ENCODE measurements at regions not wholly inside any gene's neighbourhood (a gene's known extent, or its start where the extent isn't known, plus 50 kb on each side); places are given as distances from the start of the nearest gene placed in this dataset.
"Not testable (repeated sequence)": the region's sequence is repeated elsewhere in the genome, so short reads cannot be mapped to it uniquely, and the experiment has no call there.

DNA sequence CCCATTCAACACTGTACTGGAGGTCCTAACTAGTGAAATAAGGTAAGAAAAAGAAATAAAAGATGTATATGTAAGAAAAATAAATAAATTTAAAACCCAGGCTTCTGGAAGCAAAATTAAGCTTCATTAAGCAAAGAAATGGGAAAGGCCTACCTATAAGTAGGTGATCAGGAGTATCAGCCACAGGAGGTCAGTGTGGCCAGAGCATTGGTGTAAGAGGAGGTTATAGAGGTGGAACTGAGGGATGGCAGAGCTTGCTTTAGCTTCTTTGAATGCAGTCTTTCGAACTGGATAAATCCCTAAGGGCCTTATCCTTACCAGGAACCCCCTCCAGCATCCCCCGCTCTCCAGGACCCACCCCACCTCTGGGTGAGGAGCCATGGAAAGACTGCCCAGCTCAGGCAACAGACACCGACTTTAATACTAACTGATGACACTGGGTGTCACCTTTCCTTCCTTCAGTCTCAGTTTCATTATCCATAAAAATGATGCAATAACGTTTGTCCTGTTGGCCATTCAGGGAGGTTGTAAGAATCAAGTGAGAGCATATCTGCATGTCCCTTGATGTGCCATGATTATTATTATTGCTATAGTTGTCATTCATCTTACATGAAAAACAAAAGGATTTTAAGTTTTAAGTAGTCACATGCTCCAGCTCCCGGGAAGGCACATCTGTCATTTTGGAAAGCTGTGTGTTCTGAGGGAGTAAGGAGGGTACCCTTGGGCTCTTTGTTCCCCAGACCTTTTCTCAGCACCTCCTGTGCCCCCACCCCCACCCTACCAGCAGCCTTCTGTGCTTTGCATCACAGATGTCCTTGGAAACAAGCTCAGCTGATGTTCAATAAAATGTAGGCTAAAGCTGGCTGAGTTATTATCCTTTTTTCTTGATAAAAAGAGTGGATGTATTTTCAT is 50.8 kb upstream of the CTNNA1 start:
- DNase-seq (no peak), ATAC-seq (no peak)
- Mint-ChIP-seq H3K27me3 (peaks cover 64% of the 10 kb centered on the region), H3K36me3 (no peaks in the 10 kb centered on the region), H3K27ac (no peak overlapping the region), H3K9me3 (ENCODE audit: low read depth) (no peaks in the 10 kb centered on the region), H3K4me1 (no peaks in the 10 kb centered on the region), H3K4me3 (no peak overlapping the region)
- CTCF ChIA-PET: interaction anchor here (1.3 kb wide), 1 partner anchor 20 kb away, joined by 3 read pairs; no protein-coding TSS in a partner anchor

GRCh38 chr5:138701678-138702077 is 51.5 kb upstream of the CTNNA1 start:
- Mint-ChIP-seq H3K4me1 (no peaks in the 10 kb centered on the region), H3K27me3 (peaks cover 59% of the 10 kb centered on the region), H3K27ac (no peak overlapping the region), H3K4me3 (no peak overlapping the region), H3K9me3 (ENCODE audit: low read depth) (no peaks in the 10 kb centered on the region), H3K36me3 (no peaks in the 10 kb centered on the region)
- CTCF ChIA-PET: no interaction called here
- ATAC-seq (no peak), DNase-seq (no peak)

- Mint-ChIP-seq H3K36me3 (no peaks in the 10 kb centered on the region), H3K4me1 (no peaks in the 10 kb centered on the region), H3K27me3 (peaks cover 51% of the 10 kb centered on the region), H3K27ac (no peak overlapping the region), H3K4me3 (no peak overlapping the region), H3K9me3 (ENCODE audit: low read depth) (no peaks in the 10 kb centered on the region)
- DNase-seq (no peak), ATAC-seq (no peak)
- CTCF ChIA-PET: no interaction called here
These were observed 52.5 kb upstream of the CTNNA1 start for GRCh38 chr5:138700581-138701362.

GRCh38 chr5:138699482-138699881 is 53.7 kb upstream of the CTNNA1 start:
- no peak overlapping the region for H3K4me3 Mint-ChIP-seq
- no peak for ATAC-seq
- peaks cover 49% of the 10 kb centered on the region for H3K27me3 Mint-ChIP-seq
- H3K4me1 Mint-ChIP-seq: no peaks in the 10 kb centered on the region
- H3K9me3 Mint-ChIP-seq (ENCODE audit: low read depth): no peaks in the 10 kb centered on the region
- DNase-seq: no peak
- no peaks in the 10 kb centered on the region for H3K36me3 Mint-ChIP-seq
- no peak overlapping the region for H3K27ac Mint-ChIP-seq
- CTCF ChIA-PET: no interaction called here

DNA sequence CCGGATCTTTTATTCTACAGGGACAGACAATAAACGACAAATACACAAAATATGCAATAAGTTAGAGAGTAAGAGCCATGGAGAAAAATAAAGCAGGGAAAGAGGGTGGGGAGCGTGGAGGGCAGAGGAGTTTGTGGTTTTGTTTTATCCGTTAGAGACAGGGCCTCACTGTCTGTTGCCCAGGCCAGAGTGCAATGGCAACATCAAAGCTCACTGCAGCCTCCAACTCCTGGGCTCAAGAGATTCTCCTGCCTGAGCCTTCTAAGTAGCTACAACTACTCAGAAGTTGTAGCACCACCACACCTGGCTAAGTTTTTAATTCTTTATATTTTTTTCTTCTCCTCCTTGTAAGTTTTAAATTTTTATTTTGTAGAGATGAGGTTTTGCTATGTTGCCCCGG is 54.5 kb upstream of the CTNNA1 start:
- CTCF ChIA-PET: no interaction called here
- Mint-ChIP-seq H3K36me3 (no peaks in the 10 kb centered on the region), H3K27ac (no peak overlapping the region), H3K9me3 (ENCODE audit: low read depth) (no peaks in the 10 kb centered on the region), H3K4me3 (no peak overlapping the region), H3K4me1 (no peaks in the 10 kb centered on the region), H3K27me3 (peaks cover 55% of the 10 kb centered on the region)
- ATAC-seq: no peak
- no peak for DNase-seq

- Mint-ChIP-seq H3K9me3 (ENCODE audit: low read depth) (no peaks in the 10 kb centered on the region), H3K4me3 (no peak overlapping the region), H3K27ac (no peak overlapping the region), H3K4me1 (no peaks in the 10 kb centered on the region), H3K36me3 (no peaks in the 10 kb centered on the region), H3K27me3 (peaks cover 51% of the 10 kb centered on the region)
- CTCF ChIA-PET: no interaction called here
- ATAC-seq (no peak), DNase-seq (no peak)
These were observed 55.4 kb upstream of the CTNNA1 start for GRCh38 chr5:138697720-138698360.

DNA sequence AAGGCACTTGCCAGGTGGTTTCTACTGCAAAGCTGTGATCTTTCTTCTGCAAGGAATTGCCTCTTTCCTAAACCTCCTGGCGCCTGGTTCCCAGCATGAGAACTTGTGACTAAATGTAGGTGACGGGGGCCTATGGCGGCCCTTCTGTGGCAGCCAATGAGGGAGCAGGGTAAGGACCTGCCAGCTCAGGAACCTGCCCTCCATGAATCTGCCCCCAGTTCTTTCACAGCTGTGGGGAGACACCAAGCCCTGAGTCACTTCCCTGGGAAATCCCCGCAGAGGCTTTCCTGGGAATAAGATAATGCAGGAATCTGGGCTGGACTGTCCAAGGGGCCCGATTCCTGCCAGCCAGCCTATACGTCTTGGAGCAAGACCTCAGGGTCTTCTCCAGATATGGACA is 56.7 kb upstream of the CTNNA1 start:
- no peak for DNase-seq
- H3K36me3 Mint-ChIP-seq: no peaks in the 10 kb centered on the region
- no peak overlapping the region for H3K27ac Mint-ChIP-seq
- H3K9me3 Mint-ChIP-seq (ENCODE audit: low read depth): no peaks in the 10 kb centered on the region
- no peak overlapping the region for H3K4me3 Mint-ChIP-seq
- H3K4me1 Mint-ChIP-seq: no peaks in the 10 kb centered on the region
- H3K27me3 Mint-ChIP-seq: peaks cover 43% of the 10 kb centered on the region
- ATAC-seq: no peak
- CTCF ChIA-PET: interaction anchor here (1.4 kb wide), 1 partner anchor 9 kb away, joined by 4 read pairs; no protein-coding TSS in a partner anchor

DNA sequence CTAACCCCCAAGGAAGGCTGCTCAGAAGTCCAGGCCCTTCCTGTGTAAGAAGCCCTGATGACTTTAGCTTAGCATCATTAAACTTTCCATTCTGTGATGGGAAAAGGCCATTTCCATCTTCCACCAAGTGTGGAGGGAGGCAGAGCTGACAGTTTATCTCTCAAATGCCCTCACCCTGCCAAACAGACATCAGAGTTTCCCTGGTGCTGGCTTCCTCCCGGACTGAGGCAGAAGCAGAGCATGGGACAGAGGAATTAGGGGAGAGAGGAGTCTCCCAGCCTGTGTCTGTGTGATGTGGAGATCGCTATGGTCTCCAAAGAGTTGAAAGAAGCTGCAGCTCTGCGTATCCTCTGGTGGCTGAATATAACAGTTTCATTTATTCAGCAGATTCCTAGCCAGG is 57.4 kb upstream of the CTNNA1 start:
- no peak overlapping the region for H3K4me3 Mint-ChIP-seq
- CTCF ChIA-PET: interaction anchor here (1.4 kb wide), 1 partner anchor 10 kb away, joined by 4 read pairs; no protein-coding TSS in a partner anchor
- H3K36me3 Mint-ChIP-seq: no peaks in the 10 kb centered on the region
- ATAC-seq: no peak
- H3K27ac Mint-ChIP-seq: no peak overlapping the region
- DNase-seq: no peak
- peaks cover 43% of the 10 kb centered on the region for H3K27me3 Mint-ChIP-seq
- no peaks in the 10 kb centered on the region for H3K9me3 Mint-ChIP-seq (ENCODE audit: low read depth)
- no peaks in the 10 kb centered on the region for H3K4me1 Mint-ChIP-seq

GRCh38 chr5:138694146-138694545 is 59.1 kb upstream of the CTNNA1 start:
- peaks cover 34% of the 10 kb centered on the region for H3K27me3 Mint-ChIP-seq
- DNase-seq (no peak), ATAC-seq (no peak)
- H3K4me3 Mint-ChIP-seq: no peak overlapping the region
- no peaks in the 10 kb centered on the region for H3K9me3 Mint-ChIP-seq (ENCODE audit: low read depth)
- CTCF ChIA-PET: no interaction called here
- no peaks in the 10 kb centered on the region for H3K4me1 Mint-ChIP-seq
- no peaks in the 10 kb centered on the region for H3K36me3 Mint-ChIP-seq
- H3K27ac Mint-ChIP-seq: no peak overlapping the region

- H3K36me3 Mint-ChIP-seq: no peaks in the 10 kb centered on the region
- no peak overlapping the region for H3K27ac Mint-ChIP-seq
- H3K4me3 Mint-ChIP-seq: no peak overlapping the region
- DNase-seq (no peak), ATAC-seq (no peak)
- CTCF ChIA-PET: no interaction called here
- H3K27me3 Mint-ChIP-seq: peaks cover 29% of the 10 kb centered on the region
- H3K4me1 Mint-ChIP-seq: no peaks in the 10 kb centered on the region
- H3K9me3 Mint-ChIP-seq (ENCODE audit: low read depth): no peaks in the 10 kb centered on the region
These were observed 60.9 kb upstream of the CTNNA1 start for GRCh38 chr5:138692370-138692769.

- H3K4me1 Mint-ChIP-seq: no peaks in the 10 kb centered on the region
- no peak overlapping the region for H3K27ac Mint-ChIP-seq
- DNase-seq (no peak), ATAC-seq (no peak)
- H3K9me3 Mint-ChIP-seq (ENCODE audit: low read depth): no peaks in the 10 kb centered on the region
- H3K4me3 Mint-ChIP-seq: no peak overlapping the region
- peaks cover 40% of the 10 kb centered on the region for H3K27me3 Mint-ChIP-seq
- CTCF ChIA-PET: no interaction called here
- no peaks in the 10 kb centered on the region for H3K36me3 Mint-ChIP-seq
These were observed 66.6 kb upstream of the CTNNA1 start for GRCh38 chr5:138686668-138687067.

GRCh38 chr5:138685193-138685745 is 68.0 kb upstream of the CTNNA1 start:
- peaks cover 40% of the 10 kb centered on the region for H3K27me3 Mint-ChIP-seq
- no peaks in the 10 kb centered on the region for H3K4me1 Mint-ChIP-seq
- H3K9me3 Mint-ChIP-seq (ENCODE audit: low read depth): no peaks in the 10 kb centered on the region
- CTCF ChIA-PET: no interaction called here
- no peak for ATAC-seq
- DNase-seq: no peak
- H3K36me3 Mint-ChIP-seq: no peaks in the 10 kb centered on the region
- H3K4me3 Mint-ChIP-seq: no peak overlapping the region
- no peak overlapping the region for H3K27ac Mint-ChIP-seq

DNA sequence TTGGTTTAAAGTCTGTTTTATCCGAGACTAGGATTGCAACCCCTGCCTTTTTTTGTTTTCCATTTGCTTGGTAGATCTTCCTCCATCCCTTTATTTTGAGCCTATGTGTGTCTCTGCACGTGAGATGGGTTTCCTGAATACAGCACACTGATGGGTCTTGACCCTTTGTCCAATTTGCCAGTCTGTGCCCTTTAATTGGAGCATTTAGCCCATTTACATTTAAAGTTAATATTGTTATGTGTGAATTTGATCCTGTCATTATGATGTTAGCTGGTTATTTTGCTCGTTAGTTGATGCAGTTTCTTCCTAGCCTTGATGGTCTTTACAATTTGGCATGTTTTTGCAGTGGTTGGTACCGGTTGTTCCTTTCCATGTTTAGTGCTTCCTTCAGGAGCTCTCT is 70.8 kb upstream of the CTNNA1 start:
- H3K9me3 Mint-ChIP-seq (ENCODE audit: low read depth); H3K27ac Mint-ChIP-seq; ATAC-seq; H3K4me3 Mint-ChIP-seq; H3K4me1 Mint-ChIP-seq; CTCF ChIA-PET; DNase-seq; H3K36me3 Mint-ChIP-seq: not testable (repeated sequence)
- peaks cover 42% of the 10 kb centered on the region for H3K27me3 Mint-ChIP-seq

All from activated CD8-positive, alpha-beta memory T cell treated with anti-CD3 and anti-CD28 coated beads, Interleukin-2, amount 10 ng/mL, durations not matched to agents 7 days and 5 days (primary cell).